Liver (tissue), 3 donors: ENCODE measurements at regions not wholly inside any gene's neighbourhood (a gene's known extent, or its start where the extent isn't known, plus 50 kb on each side); places are given as distances from the start of the nearest gene placed in this dataset.
"Not testable (repeated sequence)": the region's sequence is repeated elsewhere in the genome, so short reads cannot be mapped to it uniquely, and the experiment has no call there.

Source experiments
- RAD21 ChIP-seq, 2 donors: IDR thresholded peaks; 2 replicates each; pipeline ENCODE4 v1.6.1; 2016; ENCODE audit warnings: antibody characterized with exemption in 2 of 2, mild to moderate bottlenecking in 2 of 2
- TF ChIP-seq, protein P1 (sequence below): fragments of 150-350 bp; IDR thresholded peaks from 2 replicates; pipeline ENCODE4 v1.5.1; 2017; ENCODE audit warnings: improper control_type of control experiment, low read depth, low read length; ENCODE audit not compliant: missing input control
- TF ChIP-seq, protein P2 (sequence below): IDR thresholded peaks from 2 replicates; pipeline ENCODE4 v1.6.1; 2016; ENCODE audit warnings: antibody characterized with exemption
- donor health status: healthy.
- donor health status: healthy.

DNA sequence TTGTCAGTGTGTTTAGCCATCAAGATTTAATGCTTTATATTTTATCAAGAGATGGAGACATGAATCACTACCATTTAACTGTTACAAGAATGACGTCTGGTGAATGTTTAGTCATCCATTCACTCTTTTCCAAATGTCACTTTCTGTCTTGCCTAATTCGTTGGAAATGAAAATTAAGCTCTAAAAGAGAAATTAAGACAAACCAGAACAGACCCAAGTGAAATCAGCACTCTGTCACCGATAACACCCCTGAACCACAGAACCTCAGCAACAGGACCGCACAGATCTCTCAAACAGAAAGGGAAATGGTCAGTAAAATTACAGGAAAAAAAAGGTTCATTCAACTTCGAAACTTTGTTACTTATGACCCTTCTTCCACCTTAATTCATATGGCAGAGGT is 320.9 kb downstream of the BCL2L11 start:
- TF ChIP-seq, protein P1, sequence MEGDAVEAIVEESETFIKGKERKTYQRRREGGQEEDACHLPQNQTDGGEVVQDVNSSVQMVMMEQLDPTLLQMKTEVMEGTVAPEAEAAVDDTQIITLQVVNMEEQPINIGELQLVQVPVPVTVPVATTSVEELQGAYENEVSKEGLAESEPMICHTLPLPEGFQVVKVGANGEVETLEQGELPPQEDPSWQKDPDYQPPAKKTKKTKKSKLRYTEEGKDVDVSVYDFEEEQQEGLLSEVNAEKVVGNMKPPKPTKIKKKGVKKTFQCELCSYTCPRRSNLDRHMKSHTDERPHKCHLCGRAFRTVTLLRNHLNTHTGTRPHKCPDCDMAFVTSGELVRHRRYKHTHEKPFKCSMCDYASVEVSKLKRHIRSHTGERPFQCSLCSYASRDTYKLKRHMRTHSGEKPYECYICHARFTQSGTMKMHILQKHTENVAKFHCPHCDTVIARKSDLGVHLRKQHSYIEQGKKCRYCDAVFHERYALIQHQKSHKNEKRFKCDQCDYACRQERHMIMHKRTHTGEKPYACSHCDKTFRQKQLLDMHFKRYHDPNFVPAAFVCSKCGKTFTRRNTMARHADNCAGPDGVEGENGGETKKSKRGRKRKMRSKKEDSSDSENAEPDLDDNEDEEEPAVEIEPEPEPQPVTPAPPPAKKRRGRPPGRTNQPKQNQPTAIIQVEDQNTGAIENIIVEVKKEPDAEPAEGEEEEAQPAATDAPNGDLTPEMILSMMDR = not testable (repeated sequence)
- TF ChIP-seq RAD21 (IDR thresholded peaks at IDR 0.05) = not testable (repeated sequence)
- TF ChIP-seq, protein P2, sequence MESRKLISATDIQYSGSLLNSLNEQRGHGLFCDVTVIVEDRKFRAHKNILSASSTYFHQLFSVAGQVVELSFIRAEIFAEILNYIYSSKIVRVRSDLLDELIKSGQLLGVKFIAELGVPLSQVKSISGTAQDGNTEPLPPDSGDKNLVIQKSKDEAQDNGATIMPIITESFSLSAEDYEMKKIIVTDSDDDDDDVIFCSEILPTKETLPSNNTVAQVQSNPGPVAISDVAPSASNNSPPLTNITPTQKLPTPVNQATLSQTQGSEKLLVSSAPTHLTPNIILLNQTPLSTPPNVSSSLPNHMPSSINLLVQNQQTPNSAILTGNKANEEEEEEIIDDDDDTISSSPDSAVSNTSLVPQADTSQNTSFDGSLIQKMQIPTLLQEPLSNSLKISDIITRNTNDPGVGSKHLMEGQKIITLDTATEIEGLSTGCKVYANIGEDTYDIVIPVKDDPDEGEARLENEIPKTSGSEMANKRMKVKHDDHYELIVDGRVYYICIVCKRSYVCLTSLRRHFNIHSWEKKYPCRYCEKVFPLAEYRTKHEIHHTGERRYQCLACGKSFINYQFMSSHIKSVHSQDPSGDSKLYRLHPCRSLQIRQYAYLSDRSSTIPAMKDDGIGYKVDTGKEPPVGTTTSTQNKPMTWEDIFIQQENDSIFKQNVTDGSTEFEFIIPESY = not testable (repeated sequence)
